MM.1S (cell line): ENCODE measurements at regions not wholly inside any gene's neighbourhood (a gene's known extent, or its start where the extent isn't known, plus 50 kb on each side); places are given as distances from the start of the nearest gene placed in this dataset.

Source experiments
- EZH2 ChIP-seq: fragments of 300-600 bp; sonication (generic); optimal IDR thresholded peaks from 2 replicates; pipeline ENCODE3; 2017; ENCODE audit warnings: low read depth, mild to moderate bottlenecking, antibody characterized with exemption, low read length, mixed read lengths
- EZH2phosphoT487 ChIP-seq: fragments of 300-600 bp; sonication (generic); IDR thresholded peaks from 2 replicates; pipeline ENCODE4 v1.6.1; 2018; ENCODE audit warnings: antibody characterized with exemption, low read length

- TF ChIP-seq EZH2phosphoT487, result no peak
- no peak for TF ChIP-seq EZH2
These were observed 150.0 kb downstream of the CDC5L start for GRCh38 chr6:44537306-44538049.
